Endodermal cell (in vitro differentiated cells): ENCODE measurements at regions not wholly inside any gene's neighbourhood (a gene's known extent, or its start where the extent isn't known, plus 50 kb on each side); places are given as distances from the start of the nearest gene placed in this dataset.

Source experiments
- DNase-seq: peaks from one replicate; pipeline ENCODE4 v3.0.0-alpha.2; 2017
- H3K27ac ChIP-seq: 2 replicates; pipeline ENCODE4 v1.5.1; 2013; ENCODE audit warnings: mild to moderate bottlenecking, low read depth, low read length, moderate library complexity
- H3K27me3 ChIP-seq: 2 replicates; pipeline ENCODE4 v1.6.1; 2013; ENCODE audit warnings: mild to moderate bottlenecking, low read length, moderate library complexity; ENCODE audit not compliant: insufficient read depth, control insufficient read depth, poor library complexity, severe bottlenecking
- H3K36me3 ChIP-seq: 2 replicates; pipeline ENCODE4 v1.7.0; 2013; ENCODE audit warnings: mild to moderate bottlenecking, low read length, moderate library complexity; ENCODE audit not compliant: control insufficient read depth, insufficient read depth
- H3K4me1 ChIP-seq: one replicate; pipeline ENCODE4 v1.7.0; 2013; ENCODE audit warnings: low read length; ENCODE audit not compliant: control insufficient read depth, insufficient read depth
- H3K4me3 ChIP-seq: 2 replicates; pipeline ENCODE4 v1.5.1; 2013; ENCODE audit warnings: mild to moderate bottlenecking, low read length, moderate library complexity
- H3K9ac ChIP-seq: 2 replicates; pipeline ENCODE4 v1.6.1; 2013; ENCODE audit warnings: mild to moderate bottlenecking, low read length, moderate library complexity; ENCODE audit not compliant: poor library complexity, severe bottlenecking; ENCODE audit errors: extremely low read depth
- H3K9me3 ChIP-seq: 2 replicates; pipeline ENCODE4 v1.6.1; 2013; ENCODE audit warnings: mild to moderate bottlenecking, low read length, moderate library complexity; ENCODE audit not compliant: control insufficient read depth
- H3K27ac Mint-ChIP-seq: 2 replicates; pipeline ENCODE4 v1.8.0; 2020; ENCODE audit warnings: mixed read lengths
- H3K27me3 Mint-ChIP-seq: 2 replicates; pipeline ENCODE4 v1.8.0; 2021; ENCODE audit warnings: mild to moderate bottlenecking, mixed read lengths; ENCODE audit not compliant: insufficient read depth
- H3K36me3 Mint-ChIP-seq: 2 replicates; pipeline ENCODE4 v1.8.0; 2020; ENCODE audit warnings: low read depth, mixed read lengths
- H3K4me1 Mint-ChIP-seq: 2 replicates; pipeline ENCODE4 v1.8.0; 2020; ENCODE audit warnings: mixed read lengths
- H3K4me3 Mint-ChIP-seq: 2 replicates; pipeline ENCODE4 v1.8.0; 2020; ENCODE audit warnings: mild to moderate bottlenecking, moderate library complexity, mixed read lengths
- H3K9me3 Mint-ChIP-seq: 2 replicates; pipeline ENCODE4 v1.8.0; 2020; ENCODE audit warnings: mild to moderate bottlenecking, mixed read lengths
- CTCF ChIP-seq: fragments of 200-600 bp; sonication (generic); conservative IDR thresholded peaks from 2 replicates; pipeline ENCODE4 v1.5.0; 2021; ENCODE audit warnings: antibody characterized with exemption, mild to moderate bottlenecking
- WGBS, 2 experiments: methylation state at CpG; one replicate each; pipeline versions ENCODE4 v1.1.5 to v1.1.7; 2013; ENCODE audit warnings: missing lambda C conversion rate in 2 of 2, mixed read lengths in 1 of 2; ENCODE audit not compliant: insufficient coverage in 1 of 2, insufficient read length in 1 of 2; 5-methylcytosine and 5-hydroxymethylcytosine counted together

GRCh38 chr10:130615457-130615856, 479.3 kb downstream of the GLRX3 start:
- peaks cover 4% of the 10 kb centered on the region for H3K9me3 ChIP-seq
- H3K27me3 ChIP-seq = no peaks in the 10 kb centered on the region
- no peaks in the 10 kb centered on the region for H3K36me3 ChIP-seq
- no peaks in the 10 kb centered on the region for H3K4me1 ChIP-seq
- H3K27ac ChIP-seq = no peak overlapping the region
- 42% methylated on average over 2 to 4 of the region's 4 CpGs for WGBS, 2 experiments
- TF ChIP-seq CTCF = peak; percentile 18
- H3K9ac ChIP-seq = no peak overlapping the region
- H3K9me3 Mint-ChIP-seq = peaks cover 17% of the 10 kb centered on the region
- no peak overlapping the region for H3K27ac Mint-ChIP-seq
- H3K4me1 Mint-ChIP-seq = peaks cover 10% of the 10 kb centered on the region
- no peaks in the 10 kb centered on the region for H3K27me3 Mint-ChIP-seq
- DNase-seq = peak; percentile 66
- no peak overlapping the region for H3K4me3 ChIP-seq
- no peak overlapping the region for H3K4me3 Mint-ChIP-seq
- H3K36me3 Mint-ChIP-seq = no peaks in the 10 kb centered on the region

GRCh38 chr10:130617985-130618384, 481.8 kb downstream of the GLRX3 start:
- Histone ChIP-seq H3K27me3 (no peaks in the 10 kb centered on the region), H3K9me3 (peaks cover under 1% of the 10 kb centered on the region), H3K4me3 (no peak overlapping the region), H3K27ac (no peak overlapping the region), H3K9ac (no peak overlapping the region), H3K36me3 (no peaks in the 10 kb centered on the region), H3K4me1 (no peaks in the 10 kb centered on the region)
- WGBS, 2 experiments = 93% methylated on average over 1 of the region's 1 CpG; no CpG with 5 or more reads in 1 of the 2 experiments
- Mint-ChIP-seq H3K27me3 (no peaks in the 10 kb centered on the region), H3K9me3 (peaks cover 6% of the 10 kb centered on the region), H3K36me3 (no peaks in the 10 kb centered on the region), H3K4me1 (peaks cover 10% of the 10 kb centered on the region), H3K27ac (no peak overlapping the region), H3K4me3 (no peak overlapping the region)
- DNase-seq = no peak
- no peak for TF ChIP-seq CTCF

- Histone ChIP-seq H3K27me3 (no peaks in the 10 kb centered on the region), H3K4me1 (no peaks in the 10 kb centered on the region), H3K36me3 (no peaks in the 10 kb centered on the region), H3K4me3 (no peak overlapping the region), H3K9me3 (no peaks in the 10 kb centered on the region), H3K27ac (no peak overlapping the region), H3K9ac (no peak overlapping the region)
- Mint-ChIP-seq H3K4me3 (no peak overlapping the region), H3K27ac (no peak overlapping the region), H3K36me3 (no peaks in the 10 kb centered on the region), H3K9me3 (no peaks in the 10 kb centered on the region), H3K27me3 (no peaks in the 10 kb centered on the region), H3K4me1 (peaks cover 10% of the 10 kb centered on the region)
- TF ChIP-seq CTCF = no peak
- WGBS, 2 experiments = 80 to 82% methylated on average over 1 of the region's 2 CpGs
- DNase-seq = no peak
Observed at GRCh38 chr10:130618647-130619046, 482.5 kb downstream of the GLRX3 start.
